ENCODE measurements at regions not wholly inside any gene's neighbourhood (a gene's known extent, or its start where the extent isn't known, plus 50 kb on each side); places are given as distances from the start of the nearest gene placed in this dataset.

GRCh38 chr10:21330628-21331020 is 194.9 kb downstream of the SKIDA1 start:
- no peak for ATAC-seq (ENCODE audit: insufficient read depth, low read depth)
- TF ChIP-seq EZH2 (IDR thresholded peaks at IDR 0.05; ENCODE audit: borderline replicate concordance, low read depth, low read length, severe bottlenecking), result no peak
- TF ChIP-seq, protein P1, sequence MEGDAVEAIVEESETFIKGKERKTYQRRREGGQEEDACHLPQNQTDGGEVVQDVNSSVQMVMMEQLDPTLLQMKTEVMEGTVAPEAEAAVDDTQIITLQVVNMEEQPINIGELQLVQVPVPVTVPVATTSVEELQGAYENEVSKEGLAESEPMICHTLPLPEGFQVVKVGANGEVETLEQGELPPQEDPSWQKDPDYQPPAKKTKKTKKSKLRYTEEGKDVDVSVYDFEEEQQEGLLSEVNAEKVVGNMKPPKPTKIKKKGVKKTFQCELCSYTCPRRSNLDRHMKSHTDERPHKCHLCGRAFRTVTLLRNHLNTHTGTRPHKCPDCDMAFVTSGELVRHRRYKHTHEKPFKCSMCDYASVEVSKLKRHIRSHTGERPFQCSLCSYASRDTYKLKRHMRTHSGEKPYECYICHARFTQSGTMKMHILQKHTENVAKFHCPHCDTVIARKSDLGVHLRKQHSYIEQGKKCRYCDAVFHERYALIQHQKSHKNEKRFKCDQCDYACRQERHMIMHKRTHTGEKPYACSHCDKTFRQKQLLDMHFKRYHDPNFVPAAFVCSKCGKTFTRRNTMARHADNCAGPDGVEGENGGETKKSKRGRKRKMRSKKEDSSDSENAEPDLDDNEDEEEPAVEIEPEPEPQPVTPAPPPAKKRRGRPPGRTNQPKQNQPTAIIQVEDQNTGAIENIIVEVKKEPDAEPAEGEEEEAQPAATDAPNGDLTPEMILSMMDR (IDR thresholded peaks at IDR 0.05; ENCODE audit: borderline replicate concordance, extremely low read depth, low read length, poor library complexity, severe bottlenecking), result no peak

DNA sequence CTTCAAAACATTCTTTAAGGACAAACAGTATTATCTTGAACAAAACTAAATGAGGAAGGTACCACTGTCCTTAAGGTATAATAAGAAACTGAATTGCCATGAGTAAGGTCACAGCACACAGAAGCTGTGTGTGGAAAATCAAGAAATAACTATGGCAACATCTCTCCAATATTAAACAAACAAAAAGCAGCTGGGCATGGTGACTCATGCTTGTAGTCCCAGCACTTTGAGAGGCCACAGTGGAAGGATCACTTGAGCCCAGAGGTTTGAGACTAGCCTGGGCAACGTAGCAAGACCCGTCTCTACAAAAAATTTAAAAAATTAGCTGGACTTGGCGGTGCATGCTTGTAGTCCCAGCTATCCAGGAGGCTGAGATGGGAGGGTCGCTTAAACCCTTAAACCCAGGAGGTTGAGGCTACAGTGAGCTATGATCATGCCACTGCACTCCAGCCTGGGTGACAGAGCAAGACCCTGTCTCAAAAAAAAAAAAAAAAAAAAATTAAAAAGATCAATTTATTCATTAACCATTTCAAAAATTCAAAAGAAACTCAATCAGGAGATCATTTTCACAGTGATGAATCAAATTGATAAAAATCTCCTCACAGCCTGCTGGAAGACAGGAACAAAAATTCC is 195.4 kb downstream of the SKIDA1 start:
- Histone ChIP-seq H3K36me3 (ENCODE audit: insufficient read depth, low read length) (no peaks in the 10 kb centered on the region), H3K4me2 (ENCODE audit: insufficient read depth, low read length) (no peak overlapping the region), H4K20me1 (ENCODE audit: insufficient read depth, low read length) (no peaks in the 10 kb centered on the region), H3K79me2 (ENCODE audit: insufficient read depth, low read length) (no peaks in the 10 kb centered on the region), H3K9ac (ENCODE audit: low read depth, low read length) (no peak overlapping the region), H3K9me3 (ENCODE audit: insufficient read depth, low read length, severe bottlenecking) (no peaks in the 10 kb centered on the region), H3K4me1 (ENCODE audit: insufficient read depth, low read length) (no peaks in the 10 kb centered on the region), H3K27ac (ENCODE audit: low read length) (no peak overlapping the region), H2AFZ (ENCODE audit: low read depth, low read length) (no peak overlapping the region), H3K27me3 (ENCODE audit: insufficient read depth, low read length, poor library complexity) (no peaks in the 10 kb centered on the region), H3K4me3 (ENCODE audit: low read depth in 1 of 2, low read length in 2 of 2) (no peak overlapping the region)
- TF ChIP-seq, protein P1 (IDR thresholded peaks at IDR 0.05; ENCODE audit: borderline replicate concordance, extremely low read depth, low read length, poor library complexity, severe bottlenecking), result no peak
- no peak for TF ChIP-seq EZH2 (IDR thresholded peaks at IDR 0.05; ENCODE audit: borderline replicate concordance, low read depth, low read length, severe bottlenecking)
- ATAC-seq (ENCODE audit: insufficient read depth, low read depth) (no peak), DNase-seq (no peak)

More at GRCh38 chr10:21330628-21331020, 194.9 kb downstream of the SKIDA1 start:
- H3K4me3 ChIP-seq (ENCODE audit: low read depth in 1 of 2, low read length in 2 of 2), result no peak overlapping the region
- H3K27me3 ChIP-seq (ENCODE audit: insufficient read depth, low read length, poor library complexity), result no peaks in the 10 kb centered on the region
- no peak overlapping the region for H2AFZ ChIP-seq (ENCODE audit: low read depth, low read length)
- H3K9me3 ChIP-seq (ENCODE audit: insufficient read depth, low read length, severe bottlenecking), result no peaks in the 10 kb centered on the region
- no peak overlapping the region for H3K9ac ChIP-seq (ENCODE audit: low read depth, low read length)
- no peak for DNase-seq
- no peaks in the 10 kb centered on the region for H4K20me1 ChIP-seq (ENCODE audit: insufficient read depth, low read length)
- no peaks in the 10 kb centered on the region for H3K4me1 ChIP-seq (ENCODE audit: insufficient read depth, low read length)
- H3K36me3 ChIP-seq (ENCODE audit: insufficient read depth, low read length), result no peaks in the 10 kb centered on the region
- no peaks in the 10 kb centered on the region for H3K79me2 ChIP-seq (ENCODE audit: insufficient read depth, low read length)
- no peak overlapping the region for H3K4me2 ChIP-seq (ENCODE audit: insufficient read depth, low read length)
- no peak overlapping the region for H3K27ac ChIP-seq (ENCODE audit: low read length)

- H3K9ac ChIP-seq (ENCODE audit: low read depth, low read length), result no peak overlapping the region
- H3K9me3 ChIP-seq (ENCODE audit: insufficient read depth, low read length, severe bottlenecking), result no peaks in the 10 kb centered on the region
- H2AFZ ChIP-seq (ENCODE audit: low read depth, low read length), result no peak overlapping the region
- H3K36me3 ChIP-seq (ENCODE audit: insufficient read depth, low read length), result no peaks in the 10 kb centered on the region
- no peak overlapping the region for H3K4me2 ChIP-seq (ENCODE audit: insufficient read depth, low read length)
- H4K20me1 ChIP-seq (ENCODE audit: insufficient read depth, low read length), result no peaks in the 10 kb centered on the region
- ATAC-seq (ENCODE audit: insufficient read depth, low read depth), result no peak
- no peaks in the 10 kb centered on the region for H3K27me3 ChIP-seq (ENCODE audit: insufficient read depth, low read length, poor library complexity)
- H3K27ac ChIP-seq (ENCODE audit: low read length), result no peak overlapping the region
- no peaks in the 10 kb centered on the region for H3K79me2 ChIP-seq (ENCODE audit: insufficient read depth, low read length)
- H3K4me1 ChIP-seq (ENCODE audit: insufficient read depth, low read length), result no peaks in the 10 kb centered on the region
- no peak for DNase-seq
- H3K4me3 ChIP-seq (ENCODE audit: low read depth in 1 of 2, low read length in 2 of 2), result no peak overlapping the region
- TF ChIP-seq EZH2 (IDR thresholded peaks at IDR 0.05; ENCODE audit: borderline replicate concordance, low read depth, low read length, severe bottlenecking), result no peak
- TF ChIP-seq, protein P1 (IDR thresholded peaks at IDR 0.05; ENCODE audit: borderline replicate concordance, extremely low read depth, low read length, poor library complexity, severe bottlenecking), result no peak
Measured at GRCh38 chr10:21327289-21327993, 198.0 kb downstream of the SKIDA1 start.

Data from DND-41 (cell line).